ENCODE measurements at regions not wholly inside any gene's neighbourhood (a gene's known extent, or its start where the extent isn't known, plus 50 kb on each side); places are given as distances from the start of the nearest gene placed in this dataset.

- TF ChIP-seq POLR2A (IDR thresholded peaks at IDR 0.05; ENCODE audit: low read depth) (no peak), CTCF (IDR thresholded peaks at IDR 0.05) (no peak)
Observed at GRCh38 chr12:125331342-125332052, 266.3 kb downstream of the AACS start.
